ENCODE measurements at regions not wholly inside any gene's neighbourhood (a gene's known extent, or its start where the extent isn't known, plus 50 kb on each side); places are given as distances from the start of the nearest gene placed in this dataset.

GRCh38 chr5:96335873-96336272, 97.2 kb downstream of the PCSK1 start:
- H3K4me1 ChIP-seq (ENCODE audit: insufficient read depth, low read length, severe bottlenecking): no peaks in the 10 kb centered on the region
- no peak overlapping the region for H2AFZ ChIP-seq (ENCODE audit: low read length)
- no peaks in the 10 kb centered on the region for H4K20me1 ChIP-seq (ENCODE audit: insufficient read depth, low read length)
- no peak overlapping the region for H3K27ac ChIP-seq (ENCODE audit: low read depth, low read length, poor library complexity, severe bottlenecking)
- no peak for TF ChIP-seq EZH2 (IDR thresholded peaks at IDR 0.05; ENCODE audit: borderline replicate concordance, low read length)
- TF ChIP-seq, protein P1, sequence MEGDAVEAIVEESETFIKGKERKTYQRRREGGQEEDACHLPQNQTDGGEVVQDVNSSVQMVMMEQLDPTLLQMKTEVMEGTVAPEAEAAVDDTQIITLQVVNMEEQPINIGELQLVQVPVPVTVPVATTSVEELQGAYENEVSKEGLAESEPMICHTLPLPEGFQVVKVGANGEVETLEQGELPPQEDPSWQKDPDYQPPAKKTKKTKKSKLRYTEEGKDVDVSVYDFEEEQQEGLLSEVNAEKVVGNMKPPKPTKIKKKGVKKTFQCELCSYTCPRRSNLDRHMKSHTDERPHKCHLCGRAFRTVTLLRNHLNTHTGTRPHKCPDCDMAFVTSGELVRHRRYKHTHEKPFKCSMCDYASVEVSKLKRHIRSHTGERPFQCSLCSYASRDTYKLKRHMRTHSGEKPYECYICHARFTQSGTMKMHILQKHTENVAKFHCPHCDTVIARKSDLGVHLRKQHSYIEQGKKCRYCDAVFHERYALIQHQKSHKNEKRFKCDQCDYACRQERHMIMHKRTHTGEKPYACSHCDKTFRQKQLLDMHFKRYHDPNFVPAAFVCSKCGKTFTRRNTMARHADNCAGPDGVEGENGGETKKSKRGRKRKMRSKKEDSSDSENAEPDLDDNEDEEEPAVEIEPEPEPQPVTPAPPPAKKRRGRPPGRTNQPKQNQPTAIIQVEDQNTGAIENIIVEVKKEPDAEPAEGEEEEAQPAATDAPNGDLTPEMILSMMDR (IDR thresholded peaks at IDR 0.05; ENCODE audit: low read length): no peak
- no peaks in the 10 kb centered on the region for H3K9me3 ChIP-seq (ENCODE audit: low read length)
- no peaks in the 10 kb centered on the region for H3K27me3 ChIP-seq (ENCODE audit: insufficient read depth, low read length)
- H3K9me2 ChIP-seq (ENCODE audit: low read depth, low read length): no peaks in the 10 kb centered on the region
- H3K4me3 ChIP-seq (ENCODE audit: low read depth, low read length, poor library complexity, severe bottlenecking): no peak overlapping the region
- no peak overlapping the region for H3K9ac ChIP-seq (ENCODE audit: low read length)
- H3K79me2 ChIP-seq (ENCODE audit: insufficient read depth, low read length): no peaks in the 10 kb centered on the region
- H3K4me2 ChIP-seq (ENCODE audit: low read length): no peak overlapping the region
- no peaks in the 10 kb centered on the region for H3F3A ChIP-seq (ENCODE audit: insufficient read depth, low read length)
- no peaks in the 10 kb centered on the region for H3K36me3 ChIP-seq (ENCODE audit: insufficient read depth, low read length)

GRCh38 chr5:96333391-96333790, 99.7 kb downstream of the PCSK1 start:
- Histone ChIP-seq H3K4me1 (ENCODE audit: insufficient read depth, low read length, severe bottlenecking) (no peaks in the 10 kb centered on the region), H3K27ac (ENCODE audit: low read depth, low read length, poor library complexity, severe bottlenecking) (no peak overlapping the region)

GRCh38 chr5:96332535-96333366, 100.3 kb downstream of the PCSK1 start:
- H3K9me3 ChIP-seq (ENCODE audit: low read length): no peaks in the 10 kb centered on the region
- H3K27ac ChIP-seq (ENCODE audit: low read depth, low read length, poor library complexity, severe bottlenecking): no peak overlapping the region
- H3K79me2 ChIP-seq (ENCODE audit: insufficient read depth, low read length): no peaks in the 10 kb centered on the region
- no peak overlapping the region for H3K9ac ChIP-seq (ENCODE audit: low read length)
- no peaks in the 10 kb centered on the region for H3K36me3 ChIP-seq (ENCODE audit: insufficient read depth, low read length)
- no peaks in the 10 kb centered on the region for H4K20me1 ChIP-seq (ENCODE audit: insufficient read depth, low read length)
- no peaks in the 10 kb centered on the region for H3F3A ChIP-seq (ENCODE audit: insufficient read depth, low read length)
- no peaks in the 10 kb centered on the region for H3K9me2 ChIP-seq (ENCODE audit: low read depth, low read length)
- no peak overlapping the region for H3K4me3 ChIP-seq (ENCODE audit: low read depth, low read length, poor library complexity, severe bottlenecking)
- H3K4me2 ChIP-seq (ENCODE audit: low read length): no peak overlapping the region
- no peaks in the 10 kb centered on the region for H3K4me1 ChIP-seq (ENCODE audit: insufficient read depth, low read length, severe bottlenecking)
- TF ChIP-seq, protein P1 (IDR thresholded peaks at IDR 0.05; ENCODE audit: low read length): no peak
- no peak for TF ChIP-seq EZH2 (IDR thresholded peaks at IDR 0.05; ENCODE audit: borderline replicate concordance, low read length)
- H2AFZ ChIP-seq (ENCODE audit: low read length): no peak overlapping the region
- no peaks in the 10 kb centered on the region for H3K27me3 ChIP-seq (ENCODE audit: insufficient read depth, low read length)

More at GRCh38 chr5:96333391-96333790, 99.7 kb downstream of the PCSK1 start:
- Histone ChIP-seq H2AFZ (ENCODE audit: low read length) (no peak overlapping the region), H3K79me2 (ENCODE audit: insufficient read depth, low read length) (no peaks in the 10 kb centered on the region), H3K4me3 (ENCODE audit: low read depth, low read length, poor library complexity, severe bottlenecking) (no peak overlapping the region), H3K9me3 (ENCODE audit: low read length) (no peaks in the 10 kb centered on the region), H4K20me1 (ENCODE audit: insufficient read depth, low read length) (no peaks in the 10 kb centered on the region), H3F3A (ENCODE audit: insufficient read depth, low read length) (no peaks in the 10 kb centered on the region), H3K9me2 (ENCODE audit: low read depth, low read length) (no peaks in the 10 kb centered on the region), H3K36me3 (ENCODE audit: insufficient read depth, low read length) (no peaks in the 10 kb centered on the region), H3K4me2 (ENCODE audit: low read length) (no peak overlapping the region), H3K9ac (ENCODE audit: low read length) (no peak overlapping the region), H3K27me3 (ENCODE audit: insufficient read depth, low read length) (no peaks in the 10 kb centered on the region)
- no peak for TF ChIP-seq EZH2 (IDR thresholded peaks at IDR 0.05; ENCODE audit: borderline replicate concordance, low read length)
- TF ChIP-seq, protein P1 (IDR thresholded peaks at IDR 0.05; ENCODE audit: low read length): no peak
